ENCODE measurements at regions not wholly inside any gene's neighbourhood (a gene's known extent, or its start where the extent isn't known, plus 50 kb on each side); places are given as distances from the start of the nearest gene placed in this dataset.

- no peak for DNase-seq (ENCODE audit: extremely low read depth in 1 of 4, low spot score in 3 of 4)
- no peak for FAIRE-seq
- no peaks in the 10 kb centered on the region for H3K9me1 ChIP-seq (ENCODE audit: control insufficient read depth, insufficient read depth, low read length)
- H3K36me3 ChIP-seq (ENCODE audit: control insufficient read depth, insufficient read depth, low read length) = no peaks in the 10 kb centered on the region
- no peak overlapping the region for H3K4me2 ChIP-seq (ENCODE audit: insufficient read depth, low read length)
- H3K79me2 ChIP-seq (ENCODE audit: control insufficient read depth, insufficient read depth, low read length) = no peaks in the 10 kb centered on the region
- no peaks in the 10 kb centered on the region for H4K20me1 ChIP-seq (replicated peaks; ENCODE audit: control insufficient read depth, insufficient read depth, low read length)
- CTCF ChIA-PET (ENCODE audit: low intra/inter-chr PET ratio) = interaction anchor here (0.6 kb wide), 1 partner anchor 319 kb away, joined by 3 read pairs; no protein-coding TSS in a partner anchor
- intact Hi-C loops (cut with micrococcal nuclease) = no loop called here
- H3K4me3 ChIP-seq = no peak overlapping the region
- H3K9me3 ChIP-seq (replicated peaks; ENCODE audit: control insufficient read depth, insufficient read depth, low read depth, low read length) = no peaks in the 10 kb centered on the region
- no peak for TF ChIP-seq MYC (IDR thresholded peaks at IDR 0.05; ENCODE audit: low read depth, low read length)
- TF ChIP-seq MYC (CRISPR knock-in tag; IDR thresholded peaks at IDR 0.05; ENCODE audit: borderline replicate concordance, low read depth) = no peak
- H3K4me1 ChIP-seq (replicated peaks in 1 of 2; ENCODE audit: control insufficient read depth in 2 of 2, insufficient read depth in 2 of 2, low read length in 2 of 2) = peaks cover 0 to 16% of the 10 kb centered on the region in 2 experiments; a peak in 3 of 5 replicates
- H2AFZ ChIP-seq (ENCODE audit: low read depth, low read length) = no peak overlapping the region
- 90% methylated on average over 3 of the region's 3 CpGs for WGBS (ENCODE audit: insufficient coverage, low coverage, missing lambda C conversion rate)
- POLR2A ChIA-PET = interaction anchor here (0.8 kb wide), 1 partner anchor 22 kb away, joined by 3 read pairs; no protein-coding TSS in a partner anchor
- no TSS peak for BruUV-seq (replicated peaks)
- ATAC-seq = no peak
- H3K9ac ChIP-seq (ENCODE audit: insufficient read depth in 1 of 2, low read depth in 2 of 2, low read length in 2 of 2) = no peak overlapping the region
- no peak overlapping the region for H3K27ac ChIP-seq (ENCODE audit: extremely low read depth, low read depth, low read length)
- in situ Hi-C loops (cut with MboI) = no loop called here
- H3K27me3 ChIP-seq (ENCODE audit: control insufficient read depth in 2 of 2, insufficient read depth in 2 of 2, low read length in 2 of 2) = no peaks in the 10 kb centered on the region
Measured at GRCh38 chr2:215601526-215601925, 165.7 kb upstream of the FN1 start.

- Histone ChIP-seq H3K27me3 (ENCODE audit: control insufficient read depth in 2 of 2, insufficient read depth in 2 of 2, low read length in 2 of 2) (no peaks in the 10 kb centered on the region), H3K9ac (ENCODE audit: insufficient read depth in 1 of 2, low read depth in 2 of 2, low read length in 2 of 2) (peak overlapping the region in 1 of 2 experiments; percentile 12; a peak in 1 of 4 replicates), H2AFZ (ENCODE audit: low read depth, low read length) (peak overlapping the region; percentile 83), H3K4me2 (ENCODE audit: insufficient read depth, low read length) (peak overlapping the region; percentile 32; the same call in 1 of the 2 replicates), H3K4me3 (no peak overlapping the region), H3K9me1 (ENCODE audit: control insufficient read depth, insufficient read depth, low read length) (no peaks in the 10 kb centered on the region), H3K36me3 (ENCODE audit: control insufficient read depth, insufficient read depth, low read length) (no peaks in the 10 kb centered on the region), H3K79me2 (ENCODE audit: control insufficient read depth, insufficient read depth, low read length) (no peaks in the 10 kb centered on the region), H3K27ac (ENCODE audit: extremely low read depth, low read depth, low read length) (peak overlapping the region; percentile 74), H3K9me3 (replicated peaks; ENCODE audit: control insufficient read depth, insufficient read depth, low read depth, low read length) (no peaks in the 10 kb centered on the region), H3K4me1 (replicated peaks in 1 of 2; ENCODE audit: control insufficient read depth in 2 of 2, insufficient read depth in 2 of 2, low read length in 2 of 2) (peaks cover 0 to 16% of the 10 kb centered on the region in 2 experiments; a peak in 4 of 5 replicates), H4K20me1 (replicated peaks; ENCODE audit: control insufficient read depth, insufficient read depth, low read length) (no peaks in the 10 kb centered on the region)
- peak; percentile 90 for FAIRE-seq
- peak; percentile 7 to 74 (median 30) for DNase-seq (ENCODE audit: extremely low read depth in 1 of 4, low spot score in 3 of 4)
- in situ Hi-C loops (cut with MboI) = no loop called here
- WGBS (ENCODE audit: insufficient coverage, low coverage, missing lambda C conversion rate) = 0% methylated on average over 3 of the region's 3 CpGs
- BruUV-seq (replicated peaks) = no TSS peak
- POLR2A ChIA-PET = interaction anchor here (0.8 to 0.9 kb wide), 2 partner anchors 11 to 14 kb away, joined by 3 to 4 read pairs; no protein-coding TSS in a partner anchor
- CTCF ChIA-PET (ENCODE audit: low intra/inter-chr PET ratio) = no interaction called here
- intact Hi-C loops (cut with micrococcal nuclease) = no loop called here
- peak; percentile 92 for ATAC-seq
- TF ChIP-seq TFAM (CRISPR knock-in tag; conservative IDR thresholded peaks at IDR 0.05) (no peak), NCOR1 (IDR thresholded peaks at IDR 0.05) (peak; percentile 11; the same call in 1 of the 2 replicates), KHSRP (IDR thresholded peaks at IDR 0.05) (no peak), ASH1L (IDR thresholded peaks at IDR 0.05; ENCODE audit: borderline replicate concordance, low read depth, partially characterized antibody) (no peak), HBP1 (CRISPR knock-in tag; IDR thresholded peaks at IDR 0.05) (no peak), TSHZ1 (CRISPR knock-in tag; IDR thresholded peaks at IDR 0.05) (no peak), IRF2 (CRISPR knock-in tag; IDR thresholded peaks at IDR 0.05) (no peak), CHD4 (IDR thresholded peaks at IDR 0.05; ENCODE audit: insufficient read depth, insufficient replicate concordance, low read depth, low read length, poor library complexity, severe bottlenecking) (no peak), SIN3B (IDR thresholded peaks at IDR 0.05; ENCODE audit: low read depth) (no peak)
Measured at GRCh38 chr2:215598376-215598975, 162.6 kb upstream of the FN1 start.
